H1 (cell line): ENCODE measurements at regions not wholly inside any gene's neighbourhood (a gene's known extent, or its start where the extent isn't known, plus 50 kb on each side); places are given as distances from the start of the nearest gene placed in this dataset.

ENCODE experiments used
- CTCF ChIA-PET: fragments of 300-600 bp; sonication (Branson Sonifier 250); formaldehyde crosslinking; loops from one replicate; lab custom pipeline; 2021; ENCODE audit not compliant: partially characterized antibody; lab: Charles Lee
- POLR2A ChIA-PET: fragments of 300-600 bp; sonication (Branson Sonifier 250); formaldehyde crosslinking; loops from one replicate; lab custom pipeline; 2021; ENCODE audit warnings: inconsistent platforms; ENCODE audit not compliant: partially characterized antibody; lab: Charles Lee
- DNase-seq, 2 experiments: peaks; one replicate each; pipeline versions ENCODE4 v3.0.0 to v3.0.0-alpha.2; 2010 to 2022; ENCODE audit warnings: low spot score in 2 of 2, low read depth in 1 of 2, mixed read lengths in 1 of 2
- FAIRE-seq: peaks from 2 replicates; lab custom pipeline; 2011; peaks lifted over from hg19 to GRCh38; lab: Jason Lieb, UNC
- H2AFZ ChIP-seq: 2 replicates; pipeline ENCODE4 v1.8.1; 2012; ENCODE audit warnings: low read length, inconsistent platforms
- H2AK5ac ChIP-seq: 2 replicates; pipeline ENCODE4 v1.6.1; 2013; ENCODE audit warnings: low read depth, low read length
- H2BK120ac ChIP-seq: replicated peaks from 2 replicates; pipeline ENCODE3; 2013; ENCODE audit warnings: low read depth, low read length, inconsistent platforms
- H2BK12ac ChIP-seq: 2 replicates; pipeline ENCODE4 v1.6.1; 2013; ENCODE audit warnings: low read depth, low read length
- H2BK15ac ChIP-seq: 2 replicates; pipeline ENCODE4 v1.6.1; 2013; ENCODE audit warnings: low read length
- H2BK20ac ChIP-seq: 2 replicates; pipeline ENCODE4 v1.6.1; 2013; ENCODE audit warnings: low read length
- H2BK5ac ChIP-seq: 2 replicates; pipeline ENCODE4 v1.6.1; 2013; ENCODE audit warnings: low read depth, low read length
- H3K14ac ChIP-seq: 2 replicates; pipeline ENCODE4 v1.6.1; 2013; ENCODE audit warnings: inconsistent platforms; ENCODE audit not compliant: insufficient read length
- H3K18ac ChIP-seq: 2 replicates; pipeline ENCODE4 v1.6.1; 2013; ENCODE audit warnings: low read length; ENCODE audit errors: extremely low read depth
- H3K23ac ChIP-seq: 2 replicates; pipeline ENCODE4 v1.6.1; 2013; ENCODE audit warnings: inconsistent platforms; ENCODE audit not compliant: insufficient read length
- H3K23me2 ChIP-seq: 2 replicates; pipeline ENCODE4 v1.6.1; 2013; ENCODE audit warnings: low read depth, low read length
- H3K27ac ChIP-seq: 2 replicates; pipeline ENCODE4 v1.6.1; 2011; ENCODE audit warnings: low read depth, low read length, inconsistent platforms
- H3K27me3 ChIP-seq, 4 experiments: replicated peaks in 1 of 4; 1 replicate in 1 of 4; 2 replicates in 3 of 4; pipeline versions ENCODE4 v1.6.1 to v1.8.1; 2011 to 2013; ENCODE audit warnings: low read length in 3 of 4, mild to moderate bottlenecking in 3 of 4, inconsistent platforms in 2 of 4, mixed read lengths in 2 of 4, moderate library complexity in 1 of 4; ENCODE audit not compliant: control insufficient read depth in 3 of 4, insufficient read depth in 3 of 4; ENCODE audit errors: extremely low read depth in 1 of 4
- H3K36me3 ChIP-seq, 4 experiments: 2 replicates each; pipeline versions ENCODE4 v1.6.1 to v1.8.1; 2011 to 2013; ENCODE audit warnings: mild to moderate bottlenecking in 4 of 4, low read length in 3 of 4, moderate library complexity in 2 of 4, control low read depth in 1 of 4, inconsistent platforms in 1 of 4; ENCODE audit not compliant: insufficient read depth in 4 of 4, control insufficient read depth in 2 of 4
- H3K4ac ChIP-seq: replicated peaks from 2 replicates; pipeline ENCODE3; 2013; ENCODE audit warnings: low read length, low read depth, mixed read lengths, inconsistent platforms; ENCODE audit not compliant: insufficient read length
- H3K4me1 ChIP-seq, 4 experiments: replicated peaks in 1 of 4; 1 replicate in 1 of 4; 2 replicates in 3 of 4; pipeline versions ENCODE4 v1.6.1 to v1.8.1; 2011 to 2013; ENCODE audit warnings: low read length in 3 of 4, inconsistent platforms in 2 of 4, mixed read lengths in 1 of 4; ENCODE audit not compliant: insufficient read depth in 4 of 4, control insufficient read depth in 3 of 4
- H3K4me2 ChIP-seq, 2 experiments: 2 replicates each; pipeline versions ENCODE4 v1.6.1 to v1.8.1; 2011 to 2013; ENCODE audit warnings: low read depth in 2 of 2, low read length in 2 of 2, control low read depth in 1 of 2, inconsistent platforms in 1 of 2, mild to moderate bottlenecking in 1 of 2; ENCODE audit not compliant: insufficient read depth in 1 of 2
- H3K4me3 ChIP-seq, 4 experiments: fragments of 200-600, 300-600 bp in 1 of 4; sonication (generic), shearing (Covaris generic), sonication (Bioruptor Twin) in 1 of 4; 2 replicates each; pipeline versions ENCODE4 v1.5.1 to v1.8.1; 2011 to 2016; ENCODE audit warnings: low read length in 4 of 4, low read depth in 3 of 4, control low read depth in 2 of 4, inconsistent platforms in 2 of 4, mild to moderate bottlenecking in 2 of 4, mixed read lengths in 1 of 4, moderate library complexity in 1 of 4; ENCODE audit not compliant: insufficient read depth in 2 of 4; ENCODE audit errors: extremely low read depth in 1 of 4
- H3K56ac ChIP-seq: replicated peaks from 2 replicates; pipeline ENCODE3; 2013; ENCODE audit warnings: low read depth, mild to moderate bottlenecking, mixed read lengths, low read length, inconsistent platforms; ENCODE audit not compliant: insufficient read length
- H3K79me1 ChIP-seq: 2 replicates; pipeline ENCODE4 v1.6.1; 2013; ENCODE audit warnings: low read depth, low read length, control low read depth
- H3K79me2 ChIP-seq, 2 experiments: 2 replicates each; pipeline versions ENCODE4 v1.6.1 to v1.8.1; 2012 to 2013; ENCODE audit warnings: low read length in 2 of 2, mild to moderate bottlenecking in 2 of 2, inconsistent platforms in 1 of 2; ENCODE audit not compliant: insufficient read depth in 2 of 2, control insufficient read depth in 1 of 2
- H3K9ac ChIP-seq, 4 experiments: replicated peaks in 1 of 4; 1 replicate in 1 of 4; 2 replicates in 3 of 4; pipeline versions ENCODE4 v1.6.1 to v1.8.1; 2011 to 2013; ENCODE audit warnings: low read depth in 3 of 4, low read length in 3 of 4, control low read depth in 2 of 4, mild to moderate bottlenecking in 2 of 4, moderate library complexity in 2 of 4, inconsistent platforms in 1 of 4; ENCODE audit errors: extremely low read depth in 1 of 4
- H3K9me3 ChIP-seq, 2 experiments: 2 replicates each; pipeline versions ENCODE4 v1.6.1 to v1.8.1; 2012 to 2013; ENCODE audit warnings: mild to moderate bottlenecking in 2 of 2, moderate library complexity in 2 of 2, control low read depth in 1 of 2, inconsistent platforms in 1 of 2, low read depth in 1 of 2, low read length in 1 of 2, mixed read lengths in 1 of 2; ENCODE audit not compliant: insufficient read depth in 2 of 2
- H4K20me1 ChIP-seq, 2 experiments: replicated peaks in 1 of 2; 2 replicates each; pipeline versions ENCODE3 to v1.8.1; 2011 to 2013; ENCODE audit warnings: inconsistent platforms in 2 of 2, low read length in 2 of 2, mild to moderate bottlenecking in 1 of 2; ENCODE audit not compliant: insufficient read depth in 2 of 2, control insufficient read depth in 1 of 2
- H4K5ac ChIP-seq: 2 replicates; pipeline ENCODE4 v1.6.1; 2013; ENCODE audit warnings: low read length, low read depth, mixed read lengths, inconsistent platforms; ENCODE audit not compliant: insufficient read length
- H4K8ac ChIP-seq: 2 replicates; pipeline ENCODE4 v1.8.0; 2013; ENCODE audit warnings: mild to moderate bottlenecking, moderate library complexity, low read length, inconsistent platforms; ENCODE audit not compliant: insufficient read depth; ENCODE audit errors: extremely low read depth
- H4K91ac ChIP-seq: replicated peaks from 2 replicates; pipeline ENCODE3; 2013; ENCODE audit warnings: low read length, mixed read lengths, inconsistent platforms; ENCODE audit not compliant: insufficient read length
- ASH2L ChIP-seq: fragments of 200-600, 300-600 bp; sonication (generic); IDR thresholded peaks from one replicate; pipeline ENCODE4 v1.7.1; 2017; ENCODE audit warnings: low read length
- BRCA1 ChIP-seq: IDR thresholded peaks from 2 replicates; pipeline ENCODE4 v1.6.1; 2012; ENCODE audit warnings: low read depth, low read length, improper control_type of control experiment
- EGR1 ChIP-seq: IDR thresholded peaks from 2 replicates; pipeline ENCODE4 v1.6.1; 2011; ENCODE audit warnings: low read depth, low read length, borderline replicate concordance
- MAFK ChIP-seq: IDR thresholded peaks from 2 replicates; pipeline ENCODE4 v1.6.1; 2012; ENCODE audit warnings: low read depth, mild to moderate bottlenecking, improper control_type of control experiment, low read length
- POU5F1 ChIP-seq: IDR thresholded peaks from 2 replicates; pipeline ENCODE4 v1.6.1; 2011; ENCODE audit warnings: low read depth, mild to moderate bottlenecking, low read length, moderate library complexity
- YY1 ChIP-seq: IDR thresholded peaks from 2 replicates; pipeline ENCODE4 v1.6.1; 2011; ENCODE audit warnings: low read depth, mild to moderate bottlenecking, low read length
- ZNF274 ChIP-seq: IDR thresholded peaks from 2 replicates; pipeline ENCODE4 v1.7.0; 2012; ENCODE audit warnings: low read length, borderline replicate concordance; ENCODE audit errors: extremely low read depth
- WGBS, 2 experiments: shearing (Covaris generic) in 1 of 2; methylation state at CpG; one replicate each; pipeline versions ENCODE4 v1.1.6 to v1.1.7; 2013 to 2015; ENCODE audit warnings: low lambda C conversion rate in 2 of 2, mixed read lengths in 2 of 2, inconsistent platforms in 1 of 2, low coverage in 1 of 2, missing lambda C conversion rate in 1 of 2; ENCODE audit not compliant: insufficient replicate concordance in 2 of 2, insufficient coverage in 1 of 2, insufficient read length in 1 of 2; ENCODE audit errors: extremely low coverage in 1 of 2, missing lambda C conversion rate in 1 of 2; 5-methylcytosine and 5-hydroxymethylcytosine counted together

DNA sequence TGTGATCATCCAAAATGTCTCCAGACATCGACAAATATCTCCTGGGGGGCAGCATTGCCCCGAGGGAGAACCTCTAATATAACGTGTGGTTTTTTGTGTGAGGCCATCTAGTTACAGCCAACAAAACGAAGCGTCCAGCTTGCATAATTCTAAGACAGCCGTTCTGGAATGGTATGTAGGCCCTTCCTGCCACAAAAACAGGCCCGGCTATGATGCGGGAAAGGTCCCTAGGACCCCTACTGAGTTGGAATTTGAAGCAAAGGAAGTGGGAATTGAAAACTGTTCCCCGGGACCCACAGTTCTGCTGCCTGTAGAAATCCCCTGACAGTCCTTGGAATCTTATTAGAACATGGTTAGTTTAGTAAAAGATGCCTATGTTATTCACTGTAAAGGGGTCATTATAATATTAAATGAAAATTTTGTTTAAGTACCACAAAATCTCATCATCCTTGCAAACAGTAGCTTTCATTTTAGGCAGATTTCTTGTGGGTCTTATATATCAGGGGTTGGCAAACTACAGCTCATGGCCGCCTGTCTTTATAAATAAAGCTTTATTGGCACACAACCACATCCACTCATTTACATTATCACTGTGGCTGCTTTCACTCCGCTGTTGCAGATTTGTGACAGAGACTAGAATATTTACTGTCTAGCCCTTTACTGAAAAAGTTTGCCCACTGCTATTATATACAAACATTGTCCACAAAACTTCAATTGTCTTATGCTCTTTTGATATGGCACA, 70.7 kb downstream of the MSX2 start:
- ChIA-PET CTCF (interaction anchor here (0.7 to 4.7 kb wide), 10 partner anchors 9 to 375 kb away, joined by 3 to 28 read pairs (median 3); no protein-coding TSS in a partner anchor), POLR2A (no interaction called here)
- peak; percentile 61; the same call in 1 of the 2 replicates for TF ChIP-seq YY1
- no peak for TF ChIP-seq BRCA1
- no peak for TF ChIP-seq ASH2L
- no peak for TF ChIP-seq EGR1
- TF ChIP-seq POU5F1 = no peak
- TF ChIP-seq MAFK = no peak
- TF ChIP-seq ZNF274 = no peak
- Histone ChIP-seq H2BK15ac (no peak overlapping the region), H3K36me3 (no peaks in the 10 kb centered on the region), H3K79me1 (no peaks in the 10 kb centered on the region), H3K23ac (no peak overlapping the region), H4K5ac (no peak overlapping the region), H3K4ac (no peak overlapping the region), H2BK20ac (no peak overlapping the region), H2BK5ac (no peak overlapping the region), H3K18ac (no peak overlapping the region), H3K9me3 (no peaks in the 10 kb centered on the region), H3K4me1 (peaks cover 0 to 3% (median 0%) of the 10 kb centered on the region in 4 experiments; a peak in 1 of 7 replicates), H3K14ac (no peak overlapping the region), H2AK5ac (no peak overlapping the region), H4K91ac (no peak overlapping the region), H3K4me2 (0 out of 4 replicates have a peak overlapping the region, but pooled peaks have one; percentile 28 to 44), H2AFZ (no peak overlapping the region), H3K9ac (no peak overlapping the region), H3K4me3 (no peak overlapping the region), H2BK12ac (no peak overlapping the region), H3K56ac (no peak overlapping the region), H3K23me2 (no peaks in the 10 kb centered on the region), H4K8ac (no peak overlapping the region), H4K20me1 (no peaks in the 10 kb centered on the region), H3K27me3 (peaks cover 0 to 5% (median 5%) of the 10 kb centered on the region in 4 experiments; a peak in 5 of 7 replicates), H3K27ac (no peak overlapping the region), H3K79me2 (no peaks in the 10 kb centered on the region), H2BK120ac (no peak overlapping the region)
- no peak for FAIRE-seq
- DNase-seq = peak in 1 of 2 experiments; percentile 10
- 54% methylated on average over 11 of the region's 11 CpGs; no CpG with 5 or more reads in 1 of the 2 experiments for WGBS, 2 experiments
